Sigmoid colon (tissue), 6 donors: ENCODE measurements at regions not wholly inside any gene's neighbourhood (a gene's known extent, or its start where the extent isn't known, plus 50 kb on each side); places are given as distances from the start of the nearest gene placed in this dataset.
"Not testable (repeated sequence)": the region's sequence is repeated elsewhere in the genome, so short reads cannot be mapped to it uniquely, and the experiment has no call there.

ENCODE experiments used
- DNase-seq: peaks from one replicate; pipeline ENCODE4 v3.0.0-alpha.2; 2019
- H3K27ac ChIP-seq, 4 donors: fragments of 200-600 bp; sonication (generic); one replicate each; pipeline ENCODE4 v1.5.1; 2016 to 2019; ENCODE audit warnings: mild to moderate bottlenecking in 1 of 4
- H3K27me3 ChIP-seq, 3 donors: fragments of 200-600 bp; sonication (generic); one replicate each; pipeline ENCODE4 v1.5.1; 2019; ENCODE audit warnings: mild to moderate bottlenecking in 1 of 3
- H3K36me3 ChIP-seq, 4 donors: fragments of 200-600 bp; sonication (generic); one replicate each; pipeline ENCODE4 v1.5.1; 2016 to 2019
- H3K4me1 ChIP-seq, 4 donors: fragments of 200-600 bp; sonication (generic); one replicate each; pipeline ENCODE4 v1.5.1; 2017 to 2019
- H3K4me3 ChIP-seq, 4 donors: fragments of 200-600 bp; sonication (generic); one replicate each; pipeline ENCODE4 v1.5.1; 2017 to 2019; ENCODE audit warnings: mild to moderate bottlenecking in 2 of 4, moderate library complexity in 1 of 4
- H3K9me3 ChIP-seq, 4 donors: fragments of 200-600 bp in 3 of 4; sonication (generic) in 3 of 4; one replicate each; pipeline versions ENCODE4 v1.5.1 to v1.6.1; 2013 to 2019
- CTCF ChIP-seq, 4 experiments: fragments of 450-650 bp in 3 of 4; fragments of 200-600 bp in 1 of 4; IDR thresholded peaks; one replicate each; pipeline ENCODE4 v1.5.1; 2016 to 2019; ENCODE audit warnings: antibody characterized with exemption in 4 of 4, mild to moderate bottlenecking in 3 of 4, moderate library complexity in 2 of 4
- EP300 ChIP-seq, 4 donors: sonication (generic); formaldehyde crosslinking; IDR thresholded peaks; one replicate each; pipeline ENCODE4 v1.6.1; 2017; ENCODE audit warnings: antibody characterized with exemption in 4 of 4
- POLR2A ChIP-seq, 2 donors: fragments of 450-650 bp; IDR thresholded peaks; one replicate each; pipeline ENCODE4 v1.6.1; 2016; ENCODE audit warnings: antibody characterized with exemption in 2 of 2, mild to moderate bottlenecking in 2 of 2, moderate library complexity in 2 of 2
- POLR2AphosphoS5 ChIP-seq, 4 donors: sonication (generic); formaldehyde crosslinking; IDR thresholded peaks; one replicate each; pipeline ENCODE4 v1.6.1; 2017; ENCODE audit warnings: antibody characterized with exemption in 4 of 4
- WGBS, 2 donors: extraction: QIAGEN DNeasy Blood & Tissue Kit; methylation state at CpG; one replicate each; pipeline ENCODE4 v1.1.7; 2013; 5-methylcytosine and 5-hydroxymethylcytosine counted together
- intact Hi-C: fragments of 100-400 bp; cut with DNase I; formaldehyde crosslinking; loops from one replicate; pipeline ENCODE4 v1.15.1; 2023
- donor health status: healthy with polysubstance abuse.
- donor health status: healthy.

- intact Hi-C loops = loop anchor here (5.0 to 10.0 kb wide), 2 partner anchors 66 to 174 kb away; partner anchors contain the start of gene RYBP
- Histone ChIP-seq H3K36me3 (no peaks in the 10 kb centered on the region), H3K4me3 (no peak overlapping the region), H3K4me1 (peaks cover 0 to 47% (median 42%) of the 10 kb centered on the region in 4 donors), H3K27me3 (no peaks in the 10 kb centered on the region), H3K27ac (peak overlapping the region in 2 of 4 donors; percentile 16 to 47), H3K9me3 (no peaks in the 10 kb centered on the region)
- TF ChIP-seq CTCF (IDR thresholded peaks at IDR 0.05) = no peak
- no peak for TF ChIP-seq EP300 (IDR thresholded peaks at IDR 0.05)
- peak in 1 of 4 donors; percentile 30 for TF ChIP-seq POLR2AphosphoS5 (IDR thresholded peaks at IDR 0.05)
- no peak for TF ChIP-seq POLR2A (IDR thresholded peaks at IDR 0.05)
- DNase-seq = no peak
- WGBS, 2 donors = 60 to 88% methylated on average over 6 of the region's 6 CpGs
These were observed 486.3 kb upstream of the PROK2 start for GRCh38 chr3:72271216-72271615.

- H3K9me3 ChIP-seq = no peaks in the 10 kb centered on the region
- no peaks in the 10 kb centered on the region for H3K27me3 ChIP-seq
- no peak for DNase-seq
- intact Hi-C loops = loop anchor here (5.0 to 10.0 kb wide), 2 partner anchors 67 to 174 kb away; partner anchors contain the start of gene RYBP
- TF ChIP-seq EP300 (IDR thresholded peaks at IDR 0.05) = no peak
- no peak for TF ChIP-seq POLR2AphosphoS5 (IDR thresholded peaks at IDR 0.05)
- TF ChIP-seq CTCF (IDR thresholded peaks at IDR 0.05) = no peak
- TF ChIP-seq POLR2A (IDR thresholded peaks at IDR 0.05) = no peak
- H3K4me1 ChIP-seq = peaks cover 0 to 47% (median 42%) of the 10 kb centered on the region in 4 donors
- H3K4me3 ChIP-seq = no peak overlapping the region
- H3K27ac ChIP-seq = peak overlapping the region in 2 of 4 donors; percentile 16 to 47
- WGBS, 2 donors = 89 to 90% methylated on average over 5 of the region's 5 CpGs
- H3K36me3 ChIP-seq = no peaks in the 10 kb centered on the region
These were observed 485.8 kb upstream of the PROK2 start for GRCh38 chr3:72270730-72271129.

- whole genome bisulfite sequencing, 2 donors = 22 to 47% methylated on average over 9 of the region's 9 CpGs
- H3K27me3 ChIP-seq = no peaks in the 10 kb centered on the region
- peak; percentile 95 for DNase-seq
- peak overlapping the region in 3 of 4 donors; percentile 16 to 47 (median 45) for H3K27ac ChIP-seq
- peak in 2 of 4 donors; percentile 54 to 70 for TF ChIP-seq EP300 (IDR thresholded peaks at IDR 0.05)
- no peak for TF ChIP-seq POLR2A (IDR thresholded peaks at IDR 0.05)
- TF ChIP-seq CTCF (IDR thresholded peaks at IDR 0.05) = no peak
- peak; percentile 68 to 87 (median 76) for TF ChIP-seq POLR2AphosphoS5 (IDR thresholded peaks at IDR 0.05)
- intact Hi-C loops = loop anchor here (5.0 to 10.0 kb wide), 2 partner anchors 67 to 175 kb away; partner anchors contain the start of gene RYBP
- no peaks in the 10 kb centered on the region for H3K36me3 ChIP-seq
- peaks cover 0 to 44% (median 39%) of the 10 kb centered on the region in 4 donors for H3K4me1 ChIP-seq
- no peak overlapping the region for H3K4me3 ChIP-seq
- no peaks in the 10 kb centered on the region for H3K9me3 ChIP-seq
These were observed 485.2 kb upstream of the PROK2 start for GRCh38 chr3:72270072-72270681.

GRCh38 chr3:72269475-72269874, 484.5 kb upstream of the PROK2 start:
- WGBS, 2 donors = 79 to 93% methylated on average over 3 of the region's 3 CpGs
- peak overlapping the region in 3 of 4 donors; percentile 39 to 47 (median 45) for H3K27ac ChIP-seq
- intact Hi-C loops = no loop called here
- H3K36me3 ChIP-seq = no peaks in the 10 kb centered on the region
- H3K4me1 ChIP-seq = peaks cover 0 to 37% (median 31%) of the 10 kb centered on the region in 4 donors
- TF ChIP-seq EP300 (IDR thresholded peaks at IDR 0.05) = no peak
- TF ChIP-seq POLR2A (IDR thresholded peaks at IDR 0.05) = no peak
- TF ChIP-seq CTCF (IDR thresholded peaks at IDR 0.05) = no peak
- no peak for TF ChIP-seq POLR2AphosphoS5 (IDR thresholded peaks at IDR 0.05)
- no peak overlapping the region for H3K4me3 ChIP-seq
- no peak for DNase-seq
- H3K27me3 ChIP-seq = no peaks in the 10 kb centered on the region
- no peaks in the 10 kb centered on the region for H3K9me3 ChIP-seq

GRCh38 chr3:72266921-72267524, 482.1 kb upstream of the PROK2 start:
- 71 to 86% methylated on average over 7 of the region's 7 CpGs for WGBS, 2 donors
- intact Hi-C loops, H3K36me3 ChIP-seq, H3K27ac ChIP-seq, H3K4me3 ChIP-seq, H3K27me3 ChIP-seq, DNase-seq, H3K9me3 ChIP-seq: not testable (repeated sequence)
- H3K4me1 ChIP-seq = peaks cover 0 to 22% (median 17%) of the 10 kb centered on the region in 4 donors
